Sigmoid colon (tissue), 6 donors: ENCODE measurements at regions not wholly inside any gene's neighbourhood (a gene's known extent, or its start where the extent isn't known, plus 50 kb on each side); places are given as distances from the start of the nearest gene placed in this dataset.

Experiments
- DNase-seq: peaks from one replicate; pipeline ENCODE4 v3.0.0-alpha.2; 2019
- H3K27ac ChIP-seq, 4 donors: fragments of 200-600 bp; sonication (generic); one replicate each; pipeline ENCODE4 v1.5.1; 2016 to 2019; ENCODE audit warnings: mild to moderate bottlenecking in 1 of 4
- H3K27me3 ChIP-seq, 3 donors: fragments of 200-600 bp; sonication (generic); one replicate each; pipeline ENCODE4 v1.5.1; 2019; ENCODE audit warnings: mild to moderate bottlenecking in 1 of 3
- H3K36me3 ChIP-seq, 4 donors: fragments of 200-600 bp; sonication (generic); one replicate each; pipeline ENCODE4 v1.5.1; 2016 to 2019
- H3K4me1 ChIP-seq, 4 donors: fragments of 200-600 bp; sonication (generic); one replicate each; pipeline ENCODE4 v1.5.1; 2017 to 2019
- H3K4me3 ChIP-seq, 4 donors: fragments of 200-600 bp; sonication (generic); one replicate each; pipeline ENCODE4 v1.5.1; 2017 to 2019; ENCODE audit warnings: mild to moderate bottlenecking in 2 of 4, moderate library complexity in 1 of 4
- H3K9me3 ChIP-seq, 4 donors: fragments of 200-600 bp in 3 of 4; sonication (generic) in 3 of 4; one replicate each; pipeline versions ENCODE4 v1.5.1 to v1.6.1; 2013 to 2019
- CTCF ChIP-seq, 4 experiments: fragments of 450-650 bp in 3 of 4; fragments of 200-600 bp in 1 of 4; IDR thresholded peaks; one replicate each; pipeline ENCODE4 v1.5.1; 2016 to 2019; ENCODE audit warnings: antibody characterized with exemption in 4 of 4, mild to moderate bottlenecking in 3 of 4, moderate library complexity in 2 of 4
- EP300 ChIP-seq, 4 donors: sonication (generic); formaldehyde crosslinking; IDR thresholded peaks; one replicate each; pipeline ENCODE4 v1.6.1; 2017; ENCODE audit warnings: antibody characterized with exemption in 4 of 4
- POLR2A ChIP-seq, 2 donors: fragments of 450-650 bp; IDR thresholded peaks; one replicate each; pipeline ENCODE4 v1.6.1; 2016; ENCODE audit warnings: antibody characterized with exemption in 2 of 2, mild to moderate bottlenecking in 2 of 2, moderate library complexity in 2 of 2
- POLR2AphosphoS5 ChIP-seq, 4 donors: sonication (generic); formaldehyde crosslinking; IDR thresholded peaks; one replicate each; pipeline ENCODE4 v1.6.1; 2017; ENCODE audit warnings: antibody characterized with exemption in 4 of 4
- WGBS, 2 donors: extraction: QIAGEN DNeasy Blood & Tissue Kit; methylation state at CpG; one replicate each; pipeline ENCODE4 v1.1.7; 2013; 5-methylcytosine and 5-hydroxymethylcytosine counted together
- intact Hi-C: fragments of 100-400 bp; cut with DNase I; formaldehyde crosslinking; loops from one replicate; pipeline ENCODE4 v1.15.1; 2023
- donor health status: healthy with polysubstance abuse.
- donor health status: healthy.

GRCh38 chr11:95305705-95306104, 74.7 kb upstream of the SESN3 start:
- intact Hi-C loops, result no loop called here
- 25 to 70% methylated on average over 3 of the region's 3 CpGs for WGBS, 2 donors
- DNase-seq, result no peak
- no peaks in the 10 kb centered on the region for H3K9me3 ChIP-seq
- no peak overlapping the region for H3K4me3 ChIP-seq
- TF ChIP-seq POLR2A (IDR thresholded peaks at IDR 0.05) (no peak), EP300 (IDR thresholded peaks at IDR 0.05) (no peak), POLR2AphosphoS5 (IDR thresholded peaks at IDR 0.05) (no peak), CTCF (IDR thresholded peaks at IDR 0.05) (no peak)
- H3K36me3 ChIP-seq, result no peaks in the 10 kb centered on the region
- peaks cover 0 to 10% (median 7%) of the 10 kb centered on the region in 4 donors for H3K4me1 ChIP-seq
- H3K27me3 ChIP-seq, result no peaks in the 10 kb centered on the region
- no peak overlapping the region for H3K27ac ChIP-seq

GRCh38 chr11:95304777-95305176, 73.8 kb upstream of the SESN3 start:
- no peak for DNase-seq
- intact Hi-C loops, result no loop called here

GRCh38 chr11:95302211-95302610, 71.2 kb upstream of the SESN3 start:
- Histone ChIP-seq H3K4me3 (no peak overlapping the region), H3K27me3 (no peaks in the 10 kb centered on the region), H3K36me3 (no peaks in the 10 kb centered on the region), H3K27ac (no peak overlapping the region), H3K9me3 (no peaks in the 10 kb centered on the region), H3K4me1 (peaks cover 0 to 10% (median 8%) of the 10 kb centered on the region in 4 donors)
- DNase-seq, result no peak
- 97 to 98% methylated on average over 4 of the region's 4 CpGs for WGBS, 2 donors
- TF ChIP-seq POLR2A (IDR thresholded peaks at IDR 0.05) (no peak), CTCF (IDR thresholded peaks at IDR 0.05) (no peak), EP300 (IDR thresholded peaks at IDR 0.05) (no peak), POLR2AphosphoS5 (IDR thresholded peaks at IDR 0.05) (no peak)
- intact Hi-C loops, result no loop called here

More at GRCh38 chr11:95304777-95305176, 73.8 kb upstream of the SESN3 start:
- Histone ChIP-seq H3K27me3 (no peaks in the 10 kb centered on the region), H3K9me3 (no peaks in the 10 kb centered on the region), H3K4me1 (peaks cover 0 to 10% (median 7%) of the 10 kb centered on the region in 4 donors), H3K36me3 (no peaks in the 10 kb centered on the region), H3K27ac (no peak overlapping the region), H3K4me3 (no peak overlapping the region)
- no peak for TF ChIP-seq CTCF (IDR thresholded peaks at IDR 0.05)
- no peak for TF ChIP-seq POLR2A (IDR thresholded peaks at IDR 0.05)
- no peak for TF ChIP-seq POLR2AphosphoS5 (IDR thresholded peaks at IDR 0.05)
- TF ChIP-seq EP300 (IDR thresholded peaks at IDR 0.05), result no peak
- 76 to 78% methylated on average over 1 of the region's 1 CpG for WGBS, 2 donors

GRCh38 chr11:95301474-95301873, 70.5 kb upstream of the SESN3 start:
- peaks cover 0 to 15% (median 13%) of the 10 kb centered on the region in 4 donors for H3K4me1 ChIP-seq
- no peaks in the 10 kb centered on the region for H3K9me3 ChIP-seq
- TF ChIP-seq POLR2AphosphoS5 (IDR thresholded peaks at IDR 0.05) (peak in 2 of 4 donors; percentile 28 to 40), EP300 (IDR thresholded peaks at IDR 0.05) (no peak)
- H3K27me3 ChIP-seq, result no peaks in the 10 kb centered on the region
- H3K36me3 ChIP-seq, result no peaks in the 10 kb centered on the region
- WGBS, 2 donors, result 71 to 74% methylated on average over 4 of the region's 4 CpGs
- intact Hi-C loops, result no loop called here
- H3K27ac ChIP-seq, result no peak overlapping the region
- DNase-seq, result no peak
- H3K4me3 ChIP-seq, result no peak overlapping the region

- Histone ChIP-seq H3K27me3 (no peaks in the 10 kb centered on the region), H3K4me3 (no peak overlapping the region), H3K9me3 (no peaks in the 10 kb centered on the region), H3K4me1 (peaks cover 0 to 32% (median 32%) of the 10 kb centered on the region in 4 donors), H3K27ac (no peak overlapping the region), H3K36me3 (no peaks in the 10 kb centered on the region)
- WGBS, 2 donors, result 79 to 86% methylated on average over 9 of the region's 9 CpGs
- no peak for DNase-seq
- no peak for TF ChIP-seq EP300 (IDR thresholded peaks at IDR 0.05)
- intact Hi-C loops, result loop anchor here (5.0 to 10.0 kb wide), 3 partner anchors 38 to 403 kb away; no protein-coding TSS in a partner anchor
Measured at GRCh38 chr11:95299078-95299679, 68.2 kb upstream of the SESN3 start.
